Transverse colon (tissue), 4 donors: ENCODE measurements at regions not wholly inside any gene's neighbourhood (a gene's known extent, or its start where the extent isn't known, plus 50 kb on each side); places are given as distances from the start of the nearest gene placed in this dataset.

Source experiments
- DNase-seq: peaks from one replicate; pipeline ENCODE4 v3.0.0-alpha.2; 2019
- H3K27ac ChIP-seq, 4 donors: fragments of 200-600 bp; sonication (generic); 2 replicates each; pipeline ENCODE4 v1.5.1; 2016 to 2018; ENCODE audit warnings: inconsistent platforms in 4 of 4
- H3K27me3 ChIP-seq: fragments of 200-600 bp; sonication (generic); 2 replicates; pipeline ENCODE4 v1.5.1; 2017; ENCODE audit warnings: inconsistent platforms
- H3K36me3 ChIP-seq, 4 donors: fragments of 200-600 bp; sonication (generic); 2 replicates each; pipeline ENCODE4 v1.5.1; 2017 to 2019; ENCODE audit warnings: inconsistent platforms in 4 of 4
- H3K4me1 ChIP-seq, 4 donors: fragments of 200-600 bp; sonication (generic); 2 replicates each; pipeline ENCODE4 v1.5.1; 2017 to 2020; ENCODE audit warnings: inconsistent platforms in 4 of 4
- H3K4me3 ChIP-seq, 4 donors: fragments of 200-600 bp; sonication (generic); 1 replicate in 1 of 4; 2 replicates in 3 of 4; pipeline versions ENCODE4 v1.5.1 to v1.6.1; 2017 to 2019; ENCODE audit warnings: inconsistent platforms in 4 of 4
- H3K9me3 ChIP-seq, 2 donors: fragments of 200-600 bp; sonication (generic); 2 replicates each; pipeline ENCODE4 v1.5.1; 2017 to 2019; ENCODE audit warnings: inconsistent platforms in 2 of 2
- CTCF ChIP-seq, 5 experiments: fragments of 200-600 bp in 3 of 5; fragments of 450-650 bp in 2 of 5; sonication (generic) in 3 of 5; IDR thresholded peaks; 1 replicate in 2 of 5; 2 replicates in 3 of 5; pipeline ENCODE4 v1.5.1; 2016 to 2017; ENCODE audit warnings: antibody characterized with exemption in 5 of 5, inconsistent platforms in 3 of 5, mild to moderate bottlenecking in 2 of 5, moderate library complexity in 1 of 5
- EP300 ChIP-seq: sonication (generic); formaldehyde crosslinking; IDR thresholded peaks from one replicate; pipeline ENCODE4 v1.6.1; 2017; ENCODE audit warnings: antibody characterized with exemption, low read depth
- POLR2A ChIP-seq: fragments of 450-650 bp; IDR thresholded peaks from one replicate; pipeline ENCODE4 v1.6.1; 2016; ENCODE audit warnings: antibody characterized with exemption, mild to moderate bottlenecking, moderate library complexity
- POLR2AphosphoS5 ChIP-seq, 3 donors: sonication (generic); formaldehyde crosslinking; IDR thresholded peaks; one replicate each; pipeline ENCODE4 v1.6.1; 2016; ENCODE audit warnings: antibody characterized with exemption in 3 of 3
- WGBS, 2 donors: methylation state at CpG; one replicate each; pipeline ENCODE4 v1.1.5; 2018; ENCODE audit warnings: low coverage in 1 of 2; 5-methylcytosine and 5-hydroxymethylcytosine counted together
- in situ Hi-C, 4 donors: fragments of 200-750 bp; cut with MboI; loops; one replicate each; pipeline versions ENCODE4 v1.15.0 to v1.15.1; 2017; ENCODE audit warnings: low sequenced_read_pairs in 3 of 4, low pct_ligation_motif_present in 1 of 4, low pct_unique_long_range_greater_than_20kb in 1 of 4
- intact Hi-C: fragments of 100-400 bp; cut with DNase I; formaldehyde crosslinking; loops from one replicate; pipeline ENCODE4 v1.15.1; 2023; ENCODE audit warnings: low total_unique reads

DNA sequence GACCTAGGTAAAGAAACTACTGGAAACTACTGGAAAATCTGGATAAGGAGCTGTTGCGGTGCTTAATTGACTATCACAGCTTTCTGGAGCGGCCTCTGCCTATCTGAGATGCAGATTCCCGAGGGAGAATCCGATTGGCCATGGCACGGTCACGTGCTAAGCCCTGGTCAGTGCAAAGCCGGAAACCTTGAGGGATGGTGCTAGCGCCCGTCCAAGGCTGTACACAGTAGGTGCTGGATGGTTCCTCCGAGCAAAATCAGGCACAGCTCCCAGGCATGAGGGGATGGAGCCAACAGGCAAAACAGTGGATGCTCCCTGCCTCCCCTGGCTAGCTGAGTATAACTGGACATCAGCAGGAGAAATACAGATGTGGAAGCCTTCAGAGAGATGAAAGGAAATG lies 238.7 kb upstream of the HES1 start:
- no peak for DNase-seq

DNA sequence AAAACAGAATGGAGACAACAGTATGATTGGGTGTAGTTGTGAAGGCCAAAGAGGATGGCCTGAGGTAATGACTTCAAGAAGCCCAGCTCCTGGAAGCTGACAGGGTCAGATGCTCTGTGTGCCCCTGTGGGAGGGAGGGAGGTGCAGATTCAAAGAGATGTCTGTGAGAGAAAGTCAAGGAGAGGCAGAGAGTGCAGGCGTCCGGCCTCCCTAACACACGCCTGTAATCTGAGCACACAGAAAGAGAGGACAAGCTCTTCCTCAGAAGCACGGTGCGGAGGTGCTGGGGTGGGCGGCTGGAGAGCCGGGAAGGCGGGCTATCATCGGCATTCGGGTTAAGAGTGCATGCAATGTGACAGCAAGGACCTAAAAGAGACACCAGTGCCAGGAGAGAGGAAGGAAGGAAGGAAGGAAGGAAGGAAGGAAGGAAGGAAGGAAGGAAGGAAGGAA lies 238.2 kb upstream of the HES1 start:
- H3K36me3 ChIP-seq: no peaks in the 10 kb centered on the region
- in situ Hi-C loops (no loop called here), intact Hi-C loops (no loop called here)
- no peaks in the 10 kb centered on the region for H3K27me3 ChIP-seq
- H3K4me1 ChIP-seq: peaks cover 0 to 11% (median 5%) of the 10 kb centered on the region in 4 donors
- 89 to 95% methylated on average over 7 to 10 of the region's 10 CpGs for WGBS, 2 donors
- DNase-seq: no peak
- H3K4me3 ChIP-seq: no peak overlapping the region
- TF ChIP-seq POLR2AphosphoS5 (IDR thresholded peaks at IDR 0.05): no peak
- TF ChIP-seq EP300: no peak
- no peak for TF ChIP-seq CTCF (IDR thresholded peaks at IDR 0.05)
- TF ChIP-seq POLR2A: no peak
- no peak overlapping the region for H3K27ac ChIP-seq
- H3K9me3 ChIP-seq: no peaks in the 10 kb centered on the region

More for the DNA sequence above, 238.7 kb upstream of the HES1 start:
- no peaks in the 10 kb centered on the region for H3K36me3 ChIP-seq
- H3K27me3 ChIP-seq: no peaks in the 10 kb centered on the region
- H3K9me3 ChIP-seq: no peaks in the 10 kb centered on the region
- H3K4me1 ChIP-seq: peaks cover 0 to 11% (median 5%) of the 10 kb centered on the region in 4 donors
- no peak for TF ChIP-seq POLR2AphosphoS5 (IDR thresholded peaks at IDR 0.05)
- no peak for TF ChIP-seq EP300
- TF ChIP-seq CTCF (IDR thresholded peaks at IDR 0.05): no peak
- TF ChIP-seq POLR2A: no peak
- no peak overlapping the region for H3K27ac ChIP-seq
- in situ Hi-C loops (no loop called here), intact Hi-C loops (no loop called here)
- no peak overlapping the region for H3K4me3 ChIP-seq
- WGBS, 2 donors: 90% methylated on average over 10 of the region's 10 CpGs; no CpG with 5 or more reads in 1 of the 2 donors

DNA sequence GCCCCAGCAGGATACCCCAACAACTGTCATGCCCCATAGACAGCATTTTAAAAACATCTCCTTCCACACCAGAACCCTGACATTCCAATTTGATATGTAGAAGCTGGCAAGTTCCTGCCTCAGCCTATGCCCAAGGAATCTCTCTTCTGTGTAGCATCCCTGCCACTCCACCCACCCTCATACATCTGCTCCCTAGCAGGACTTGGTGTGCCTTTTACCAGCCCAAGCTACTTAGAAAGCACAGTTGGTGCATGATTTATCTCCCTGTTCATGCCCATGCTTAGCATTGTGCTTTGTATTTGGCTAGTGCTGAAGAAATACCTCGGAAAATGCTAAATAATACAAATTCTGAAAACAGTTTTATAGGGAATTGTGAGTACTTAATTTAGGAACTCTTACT lies 236.9 kb upstream of the HES1 start:
- intact Hi-C loops (no loop called here), in situ Hi-C loops (no loop called here)
- TF ChIP-seq POLR2AphosphoS5 (IDR thresholded peaks at IDR 0.05): no peak
- TF ChIP-seq EP300: no peak
- no peak for TF ChIP-seq POLR2A
- TF ChIP-seq CTCF (IDR thresholded peaks at IDR 0.05): no peak
- Histone ChIP-seq H3K9me3 (no peaks in the 10 kb centered on the region), H3K36me3 (no peaks in the 10 kb centered on the region), H3K27me3 (no peaks in the 10 kb centered on the region), H3K4me3 (no peak overlapping the region), H3K27ac (no peak overlapping the region), H3K4me1 (peaks cover 0 to 6% (median 2%) of the 10 kb centered on the region in 4 donors)
- DNase-seq: no peak
- 78 to 82% methylated on average over 1 of the region's 1 CpG for WGBS, 2 donors

DNA sequence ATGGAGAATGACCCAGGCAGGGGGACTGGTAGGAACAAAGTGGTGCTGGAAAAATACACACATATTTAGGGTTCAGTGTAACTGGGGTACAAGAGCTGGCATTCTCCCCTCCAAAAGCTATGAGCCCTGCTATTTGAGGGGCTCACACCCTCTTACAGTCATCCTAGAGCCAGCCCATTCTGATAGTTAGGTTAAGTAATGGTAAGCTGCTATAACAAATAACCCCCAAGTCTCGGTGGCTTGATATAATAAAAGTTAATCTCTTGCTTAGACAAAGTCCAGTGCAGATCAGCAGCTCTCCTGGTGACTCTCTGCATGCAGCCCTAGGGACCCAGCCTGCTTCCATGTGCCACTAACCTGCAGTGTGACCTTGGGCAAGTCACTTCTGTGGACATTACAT lies 234.9 kb upstream of the HES1 start:
- no peak for DNase-seq
- 75% methylated on average over 1 of the region's 1 CpG; no CpG with 5 or more reads in 1 of the 2 donors for WGBS, 2 donors

More for the DNA sequence above, 234.9 kb upstream of the HES1 start:
- in situ Hi-C loops: no loop called here
- TF ChIP-seq POLR2A: no peak
- no peak for TF ChIP-seq EP300
- no peak for TF ChIP-seq POLR2AphosphoS5 (IDR thresholded peaks at IDR 0.05)
- TF ChIP-seq CTCF (IDR thresholded peaks at IDR 0.05): no peak
- no peak overlapping the region for H3K4me3 ChIP-seq
- no peak overlapping the region for H3K27ac ChIP-seq
- intact Hi-C loops: loop anchor here (2.0 kb wide), 1 partner anchor 66 kb away; no protein-coding TSS in a partner anchor
- no peaks in the 10 kb centered on the region for H3K36me3 ChIP-seq
- no peaks in the 10 kb centered on the region for H3K9me3 ChIP-seq
- no peaks in the 10 kb centered on the region for H3K27me3 ChIP-seq
- H3K4me1 ChIP-seq: no peaks in the 10 kb centered on the region
